ENCODE measurements at regions not wholly inside any gene's neighbourhood (a gene's known extent, or its start where the extent isn't known, plus 50 kb on each side); places are given as distances from the start of the nearest gene placed in this dataset.

DNA sequence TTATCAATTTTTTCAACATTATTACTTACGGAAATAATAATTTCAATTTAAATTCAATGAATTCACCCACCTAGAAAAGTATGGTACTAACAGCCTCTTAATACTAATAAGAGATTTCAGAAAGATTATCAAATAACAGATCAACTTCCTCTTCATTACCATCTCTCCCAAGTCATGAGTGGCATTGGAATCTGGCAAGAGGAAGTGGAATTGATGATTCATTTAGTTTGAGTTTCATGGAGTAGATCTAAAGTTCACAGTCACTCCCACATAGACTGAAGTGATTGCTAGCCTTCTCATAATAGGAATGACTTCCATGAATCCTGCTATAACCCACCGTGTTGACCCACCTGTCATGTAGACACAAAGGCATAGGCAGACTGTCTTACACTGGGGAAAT is 77.7 kb upstream of the WDR75 start:
- DNase-seq (ENCODE audit: low spot score) (no peak), ATAC-seq (no peak)
- Mint-ChIP-seq H3K4me1 (no peaks in the 10 kb centered on the region), H3K36me3 (ENCODE audit: low read depth) (no peaks in the 10 kb centered on the region), H3K9me3 (no peaks in the 10 kb centered on the region), H3K27me3 (ENCODE audit: insufficient read depth, low read depth, poor library complexity) (no peaks in the 10 kb centered on the region), H3K27ac (no peak overlapping the region), H3K4me3 (no peak overlapping the region)
- TF ChIP-seq POLR2AphosphoS5 (IDR thresholded peaks at IDR 0.05; ENCODE audit: low read depth) = no peak
- TF ChIP-seq, protein P1, sequence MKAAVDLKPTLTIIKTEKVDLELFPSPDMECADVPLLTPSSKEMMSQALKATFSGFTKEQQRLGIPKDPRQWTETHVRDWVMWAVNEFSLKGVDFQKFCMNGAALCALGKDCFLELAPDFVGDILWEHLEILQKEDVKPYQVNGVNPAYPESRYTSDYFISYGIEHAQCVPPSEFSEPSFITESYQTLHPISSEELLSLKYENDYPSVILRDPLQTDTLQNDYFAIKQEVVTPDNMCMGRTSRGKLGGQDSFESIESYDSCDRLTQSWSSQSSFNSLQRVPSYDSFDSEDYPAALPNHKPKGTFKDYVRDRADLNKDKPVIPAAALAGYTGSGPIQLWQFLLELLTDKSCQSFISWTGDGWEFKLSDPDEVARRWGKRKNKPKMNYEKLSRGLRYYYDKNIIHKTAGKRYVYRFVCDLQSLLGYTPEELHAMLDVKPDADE (IDR thresholded peaks at IDR 0.05) = no peak
- TF ChIP-seq, protein P2, sequence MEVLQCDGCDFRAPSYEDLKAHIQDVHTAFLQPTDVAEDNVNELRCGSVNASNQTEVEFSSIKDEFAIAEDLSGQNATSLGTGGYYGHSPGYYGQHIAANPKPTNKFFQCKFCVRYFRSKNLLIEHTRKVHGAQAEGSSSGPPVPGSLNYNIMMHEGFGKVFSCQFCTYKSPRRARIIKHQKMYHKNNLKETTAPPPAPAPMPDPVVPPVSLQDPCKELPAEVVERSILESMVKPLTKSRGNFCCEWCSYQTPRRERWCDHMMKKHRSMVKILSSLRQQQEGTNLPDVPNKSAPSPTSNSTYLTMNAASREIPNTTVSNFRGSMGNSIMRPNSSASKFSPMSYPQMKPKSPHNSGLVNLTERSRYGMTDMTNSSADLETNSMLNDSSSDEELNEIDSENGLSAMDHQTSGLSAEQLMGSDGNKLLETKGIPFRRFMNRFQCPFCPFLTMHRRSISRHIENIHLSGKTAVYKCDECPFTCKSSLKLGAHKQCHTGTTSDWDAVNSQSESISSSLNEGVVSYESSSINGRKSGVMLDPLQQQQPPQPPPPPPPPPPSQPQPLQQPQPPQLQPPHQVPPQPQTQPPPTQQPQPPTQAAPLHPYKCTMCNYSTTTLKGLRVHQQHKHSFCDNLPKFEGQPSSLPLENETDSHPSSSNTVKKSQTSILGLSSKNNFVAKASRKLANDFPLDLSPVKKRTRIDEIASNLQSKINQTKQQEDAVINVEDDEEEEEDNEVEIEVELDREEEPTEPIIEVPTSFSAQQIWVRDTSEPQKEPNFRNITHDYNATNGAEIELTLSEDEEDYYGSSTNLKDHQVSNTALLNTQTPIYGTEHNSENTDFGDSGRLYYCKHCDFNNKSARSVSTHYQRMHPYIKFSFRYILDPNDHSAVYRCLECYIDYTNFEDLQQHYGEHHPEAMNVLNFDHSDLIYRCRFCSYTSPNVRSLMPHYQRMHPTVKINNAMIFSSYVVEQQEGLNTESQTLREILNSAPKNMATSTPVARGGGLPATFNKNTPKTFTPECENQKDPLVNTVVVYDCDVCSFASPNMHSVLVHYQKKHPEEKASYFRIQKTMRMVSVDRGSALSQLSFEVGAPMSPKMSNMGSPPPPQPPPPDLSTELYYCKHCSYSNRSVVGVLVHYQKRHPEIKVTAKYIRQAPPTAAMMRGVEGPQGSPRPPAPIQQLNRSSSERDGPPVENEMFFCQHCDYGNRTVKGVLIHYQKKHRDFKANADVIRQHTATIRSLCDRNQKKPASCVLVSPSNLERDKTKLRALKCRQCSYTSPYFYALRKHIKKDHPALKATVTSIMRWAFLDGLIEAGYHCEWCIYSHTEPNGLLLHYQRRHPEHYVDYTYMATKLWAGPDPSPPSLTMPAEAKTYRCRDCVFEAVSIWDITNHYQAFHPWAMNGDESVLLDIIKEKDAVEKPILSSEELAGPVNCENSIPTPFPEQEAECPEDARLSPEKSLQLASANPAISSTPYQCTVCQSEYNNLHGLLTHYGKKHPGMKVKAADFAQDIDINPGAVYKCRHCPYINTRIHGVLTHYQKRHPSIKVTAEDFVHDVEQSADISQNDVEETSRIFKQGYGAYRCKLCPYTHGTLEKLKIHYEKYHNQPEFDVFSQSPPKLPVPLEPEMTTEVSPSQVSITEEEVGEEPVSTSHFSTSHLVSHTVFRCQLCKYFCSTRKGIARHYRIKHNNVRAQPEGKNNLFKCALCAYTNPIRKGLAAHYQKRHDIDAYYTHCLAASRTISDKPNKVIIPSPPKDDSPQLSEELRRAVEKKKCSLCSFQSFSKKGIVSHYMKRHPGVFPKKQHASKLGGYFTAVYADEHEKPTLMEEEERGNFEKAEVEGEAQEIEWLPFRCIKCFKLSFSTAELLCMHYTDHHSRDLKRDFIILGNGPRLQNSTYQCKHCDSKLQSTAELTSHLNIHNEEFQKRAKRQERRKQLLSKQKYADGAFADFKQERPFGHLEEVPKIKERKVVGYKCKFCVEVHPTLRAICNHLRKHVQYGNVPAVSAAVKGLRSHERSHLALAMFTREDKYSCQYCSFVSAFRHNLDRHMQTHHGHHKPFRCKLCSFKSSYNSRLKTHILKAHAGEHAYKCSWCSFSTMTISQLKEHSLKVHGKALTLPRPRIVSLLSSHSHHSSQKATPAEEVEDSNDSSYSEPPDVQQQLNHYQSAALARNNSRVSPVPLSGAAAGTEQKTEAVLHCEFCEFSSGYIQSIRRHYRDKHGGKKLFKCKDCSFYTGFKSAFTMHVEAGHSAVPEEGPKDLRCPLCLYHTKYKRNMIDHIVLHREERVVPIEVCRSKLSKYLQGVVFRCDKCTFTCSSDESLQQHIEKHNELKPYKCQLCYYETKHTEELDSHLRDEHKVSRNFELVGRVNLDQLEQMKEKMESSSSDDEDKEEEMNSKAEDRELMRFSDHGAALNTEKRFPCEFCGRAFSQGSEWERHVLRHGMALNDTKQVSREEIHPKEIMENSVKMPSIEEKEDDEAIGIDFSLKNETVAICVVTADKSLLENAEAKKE (CRISPR knock-in tag; IDR thresholded peaks at IDR 0.05) = no peak
- TF ChIP-seq NANOG (IDR thresholded peaks at IDR 0.05; ENCODE audit: borderline replicate concordance) = no peak
- no peak for TF ChIP-seq ZNF331 (CRISPR knock-in tag; IDR thresholded peaks at IDR 0.05; ENCODE audit: low read depth)
- no peak for TF ChIP-seq ZNF114 (CRISPR knock-in tag; IDR thresholded peaks at IDR 0.05)
- TF ChIP-seq EZH2phosphoT487 (IDR thresholded peaks at IDR 0.05; ENCODE audit: unreplicated experiment) = no peak
- TF ChIP-seq, protein P3, sequence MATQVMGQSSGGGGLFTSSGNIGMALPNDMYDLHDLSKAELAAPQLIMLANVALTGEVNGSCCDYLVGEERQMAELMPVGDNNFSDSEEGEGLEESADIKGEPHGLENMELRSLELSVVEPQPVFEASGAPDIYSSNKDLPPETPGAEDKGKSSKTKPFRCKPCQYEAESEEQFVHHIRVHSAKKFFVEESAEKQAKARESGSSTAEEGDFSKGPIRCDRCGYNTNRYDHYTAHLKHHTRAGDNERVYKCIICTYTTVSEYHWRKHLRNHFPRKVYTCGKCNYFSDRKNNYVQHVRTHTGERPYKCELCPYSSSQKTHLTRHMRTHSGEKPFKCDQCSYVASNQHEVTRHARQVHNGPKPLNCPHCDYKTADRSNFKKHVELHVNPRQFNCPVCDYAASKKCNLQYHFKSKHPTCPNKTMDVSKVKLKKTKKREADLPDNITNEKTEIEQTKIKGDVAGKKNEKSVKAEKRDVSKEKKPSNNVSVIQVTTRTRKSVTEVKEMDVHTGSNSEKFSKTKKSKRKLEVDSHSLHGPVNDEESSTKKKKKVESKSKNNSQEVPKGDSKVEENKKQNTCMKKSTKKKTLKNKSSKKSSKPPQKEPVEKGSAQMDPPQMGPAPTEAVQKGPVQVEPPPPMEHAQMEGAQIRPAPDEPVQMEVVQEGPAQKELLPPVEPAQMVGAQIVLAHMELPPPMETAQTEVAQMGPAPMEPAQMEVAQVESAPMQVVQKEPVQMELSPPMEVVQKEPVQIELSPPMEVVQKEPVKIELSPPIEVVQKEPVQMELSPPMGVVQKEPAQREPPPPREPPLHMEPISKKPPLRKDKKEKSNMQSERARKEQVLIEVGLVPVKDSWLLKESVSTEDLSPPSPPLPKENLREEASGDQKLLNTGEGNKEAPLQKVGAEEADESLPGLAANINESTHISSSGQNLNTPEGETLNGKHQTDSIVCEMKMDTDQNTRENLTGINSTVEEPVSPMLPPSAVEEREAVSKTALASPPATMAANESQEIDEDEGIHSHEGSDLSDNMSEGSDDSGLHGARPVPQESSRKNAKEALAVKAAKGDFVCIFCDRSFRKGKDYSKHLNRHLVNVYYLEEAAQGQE (IDR thresholded peaks at IDR 0.05; ENCODE audit: unreplicated experiment) = no peak
- no peak for TF ChIP-seq STAT1 (IDR thresholded peaks at IDR 0.05; ENCODE audit: unreplicated experiment)
- TF ChIP-seq CREB1 (CRISPR knock-in tag; IDR thresholded peaks at IDR 0.05; ENCODE audit: low read depth) = no peak
- TF ChIP-seq EZH2 (IDR thresholded peaks at IDR 0.05; ENCODE audit: low read depth, unreplicated experiment) = no peak
- TF ChIP-seq, protein P4, sequence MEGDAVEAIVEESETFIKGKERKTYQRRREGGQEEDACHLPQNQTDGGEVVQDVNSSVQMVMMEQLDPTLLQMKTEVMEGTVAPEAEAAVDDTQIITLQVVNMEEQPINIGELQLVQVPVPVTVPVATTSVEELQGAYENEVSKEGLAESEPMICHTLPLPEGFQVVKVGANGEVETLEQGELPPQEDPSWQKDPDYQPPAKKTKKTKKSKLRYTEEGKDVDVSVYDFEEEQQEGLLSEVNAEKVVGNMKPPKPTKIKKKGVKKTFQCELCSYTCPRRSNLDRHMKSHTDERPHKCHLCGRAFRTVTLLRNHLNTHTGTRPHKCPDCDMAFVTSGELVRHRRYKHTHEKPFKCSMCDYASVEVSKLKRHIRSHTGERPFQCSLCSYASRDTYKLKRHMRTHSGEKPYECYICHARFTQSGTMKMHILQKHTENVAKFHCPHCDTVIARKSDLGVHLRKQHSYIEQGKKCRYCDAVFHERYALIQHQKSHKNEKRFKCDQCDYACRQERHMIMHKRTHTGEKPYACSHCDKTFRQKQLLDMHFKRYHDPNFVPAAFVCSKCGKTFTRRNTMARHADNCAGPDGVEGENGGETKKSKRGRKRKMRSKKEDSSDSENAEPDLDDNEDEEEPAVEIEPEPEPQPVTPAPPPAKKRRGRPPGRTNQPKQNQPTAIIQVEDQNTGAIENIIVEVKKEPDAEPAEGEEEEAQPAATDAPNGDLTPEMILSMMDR (conservative IDR thresholded peaks at IDR 0.05; ENCODE audit: low read depth in 2 of 2) = no peak
- no peak for TF ChIP-seq JUNB (IDR thresholded peaks at IDR 0.05; ENCODE audit: unreplicated experiment)
- H3K4me3 ChIP-seq = no peak overlapping the region
- no peaks in the 10 kb centered on the region for H3K27me3 ChIP-seq (ENCODE audit: insufficient read depth)
- no peaks in the 10 kb centered on the region for H3F3A ChIP-seq (replicated peaks; ENCODE audit: low read depth)
- no peaks in the 10 kb centered on the region for H3K9me2 ChIP-seq (ENCODE audit: insufficient read depth)
- no peaks in the 10 kb centered on the region for H3K4me1 ChIP-seq (ENCODE audit: insufficient read depth)
- no peaks in the 10 kb centered on the region for H4K20me1 ChIP-seq (replicated peaks; ENCODE audit: insufficient read depth)
- no peaks in the 10 kb centered on the region for H3K79me2 ChIP-seq (replicated peaks; ENCODE audit: insufficient read depth)
- no peaks in the 10 kb centered on the region for H3K36me3 ChIP-seq (ENCODE audit: insufficient read depth)
- no peak overlapping the region for H3K4me2 ChIP-seq
- H3K27ac ChIP-seq (ENCODE audit: low read depth) = no peak overlapping the region
- H2AFZ ChIP-seq = no peak overlapping the region

Measured in GM23338 (cell line).